Mesothelial cell of epicardium (in vitro differentiated cells): ENCODE measurements at regions not wholly inside any gene's neighbourhood (a gene's known extent, or its start where the extent isn't known, plus 50 kb on each side); places are given as distances from the start of the nearest gene placed in this dataset.

ENCODE experiments used
- DNase-seq, 2 experiments: peaks; one replicate each; pipeline ENCODE4 v3.0.0; 2021; ENCODE audit warnings: low spot score in 2 of 2; ENCODE audit not compliant: unreplicated experiment in 2 of 2
- H3K27ac Mint-ChIP-seq: 2 replicates; pipeline ENCODE4 v1.8.0; 2021; ENCODE audit warnings: mixed read lengths
- H3K27me3 Mint-ChIP-seq: 2 replicates; pipeline ENCODE4 v1.8.0; 2021; ENCODE audit warnings: low read depth, mixed read lengths
- H3K36me3 Mint-ChIP-seq: 2 replicates; pipeline ENCODE4 v1.8.0; 2021; ENCODE audit warnings: mixed read lengths
- H3K4me1 Mint-ChIP-seq: 2 replicates; pipeline ENCODE4 v1.8.0; 2021; ENCODE audit warnings: mixed read lengths
- H3K4me3 Mint-ChIP-seq: 2 replicates; pipeline ENCODE4 v1.8.0; 2021; ENCODE audit warnings: mild to moderate bottlenecking, moderate library complexity, mixed read lengths
- H3K9me3 Mint-ChIP-seq: 2 replicates; pipeline ENCODE4 v1.8.0; 2021; ENCODE audit warnings: mixed read lengths
- CTCF ChIP-seq: fragments of 200-600 bp; sonication (generic); IDR thresholded peaks from one replicate; pipeline ENCODE4 v1.5.0; 2021; ENCODE audit warnings: antibody characterized with exemption; ENCODE audit not compliant: unreplicated experiment

- Mint-ChIP-seq H3K27ac (peak overlapping the region; percentile 57), H3K9me3 (no peaks in the 10 kb centered on the region), H3K27me3 (no peaks in the 10 kb centered on the region), H3K36me3 (no peaks in the 10 kb centered on the region), H3K4me1 (peaks cover 71% of the 10 kb centered on the region), H3K4me3 (no peak overlapping the region)
- TF ChIP-seq CTCF = peak; percentile 15
- DNase-seq = no peak
Observed at GRCh38 chr1:94329986-94330385, 88.2 kb upstream of the ABCD3 start.

DNA sequence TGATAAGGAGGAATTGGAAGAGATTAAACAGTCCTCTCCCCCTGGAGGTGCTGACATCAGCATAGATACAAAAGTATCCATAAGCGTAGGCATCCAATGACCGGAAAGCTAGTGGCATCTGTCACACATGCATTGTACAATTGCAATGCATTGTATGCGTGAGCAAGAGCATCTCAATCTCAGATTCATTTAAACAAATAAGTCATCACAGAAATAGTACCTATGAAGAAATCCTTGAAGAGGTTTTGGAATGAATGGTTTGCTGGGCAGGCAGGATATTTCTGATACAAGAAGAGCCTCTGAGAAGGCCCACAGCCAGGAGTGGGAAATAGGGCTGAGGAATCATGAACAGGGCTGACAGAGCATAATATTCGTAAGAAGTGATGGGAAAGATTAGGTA, 88.9 kb upstream of the ABCD3 start:
- no peaks in the 10 kb centered on the region for H3K9me3 Mint-ChIP-seq
- H3K4me3 Mint-ChIP-seq = no peak overlapping the region
- H3K27me3 Mint-ChIP-seq = no peaks in the 10 kb centered on the region
- no peak for DNase-seq
- no peaks in the 10 kb centered on the region for H3K36me3 Mint-ChIP-seq
- peaks cover 67% of the 10 kb centered on the region for H3K4me1 Mint-ChIP-seq
- TF ChIP-seq CTCF = no peak
- H3K27ac Mint-ChIP-seq = no peak overlapping the region

DNA sequence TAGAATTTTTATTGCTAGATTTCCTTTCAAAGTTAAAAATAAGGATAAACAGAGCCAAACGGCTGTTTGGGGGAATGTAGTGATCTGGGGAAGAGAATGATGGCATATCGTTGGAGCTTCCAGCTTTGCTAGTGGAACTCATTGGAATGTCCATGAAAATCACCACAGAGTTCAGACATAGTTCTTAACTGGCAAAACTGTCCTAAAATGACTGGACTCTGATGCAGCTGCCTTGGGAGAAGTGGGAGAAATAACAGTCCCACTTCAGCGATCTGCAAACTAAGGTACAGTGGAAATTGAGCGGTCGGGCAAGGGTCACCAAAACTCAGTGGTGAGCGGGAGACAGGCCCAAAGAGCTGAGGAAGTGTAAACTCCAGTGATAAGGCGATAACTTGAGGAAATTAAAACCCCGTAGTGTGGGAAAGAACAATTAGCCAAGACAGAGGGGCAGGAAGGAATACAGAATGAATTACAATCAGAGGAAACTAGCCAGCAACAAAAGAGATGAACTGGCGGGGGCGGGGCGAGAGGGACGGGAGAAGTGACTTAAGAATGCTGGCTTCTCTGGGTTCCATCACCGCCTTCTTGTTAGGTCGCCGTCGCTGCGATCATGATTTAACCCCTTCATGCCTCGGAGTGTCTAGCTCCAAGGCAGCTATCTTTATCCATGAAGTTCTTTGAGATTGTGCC, 89.8 kb upstream of the ARHGAP29 start:
- Mint-ChIP-seq H3K36me3 (no peaks in the 10 kb centered on the region), H3K27ac (peak overlapping the region; percentile 48), H3K4me3 (peak overlapping the region; percentile 24), H3K4me1 (peaks cover 74% of the 10 kb centered on the region), H3K27me3 (no peaks in the 10 kb centered on the region), H3K9me3 (no peaks in the 10 kb centered on the region)
- no peak for TF ChIP-seq CTCF
- no peak for DNase-seq

DNA sequence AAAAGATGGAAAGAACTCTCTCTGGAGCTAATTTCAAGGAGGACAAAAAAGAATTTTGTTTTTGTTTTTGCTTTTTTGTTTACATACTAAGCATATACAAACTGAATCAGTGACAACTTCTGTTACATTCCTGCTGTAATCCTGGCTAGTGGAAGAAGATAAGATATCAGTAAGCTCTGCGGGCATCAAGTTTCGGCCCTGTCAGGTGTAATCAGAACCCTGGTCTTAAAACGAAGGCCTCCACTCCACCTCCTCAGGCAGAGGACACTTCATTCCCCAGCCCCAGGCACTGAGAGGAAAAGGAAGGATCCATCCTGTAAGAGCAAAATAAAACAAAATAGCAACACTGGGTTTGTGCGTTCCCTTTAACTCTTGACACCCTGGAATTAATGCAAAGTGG, 88.9 kb upstream of the ARHGAP29 start:
- no peak overlapping the region for H3K4me3 Mint-ChIP-seq
- peak overlapping the region; percentile 48 for H3K27ac Mint-ChIP-seq
- H3K27me3 Mint-ChIP-seq = no peaks in the 10 kb centered on the region
- no peaks in the 10 kb centered on the region for H3K9me3 Mint-ChIP-seq
- H3K4me1 Mint-ChIP-seq = peaks cover 82% of the 10 kb centered on the region
- no peaks in the 10 kb centered on the region for H3K36me3 Mint-ChIP-seq
- no peak for TF ChIP-seq CTCF
- DNase-seq = no peak

DNA sequence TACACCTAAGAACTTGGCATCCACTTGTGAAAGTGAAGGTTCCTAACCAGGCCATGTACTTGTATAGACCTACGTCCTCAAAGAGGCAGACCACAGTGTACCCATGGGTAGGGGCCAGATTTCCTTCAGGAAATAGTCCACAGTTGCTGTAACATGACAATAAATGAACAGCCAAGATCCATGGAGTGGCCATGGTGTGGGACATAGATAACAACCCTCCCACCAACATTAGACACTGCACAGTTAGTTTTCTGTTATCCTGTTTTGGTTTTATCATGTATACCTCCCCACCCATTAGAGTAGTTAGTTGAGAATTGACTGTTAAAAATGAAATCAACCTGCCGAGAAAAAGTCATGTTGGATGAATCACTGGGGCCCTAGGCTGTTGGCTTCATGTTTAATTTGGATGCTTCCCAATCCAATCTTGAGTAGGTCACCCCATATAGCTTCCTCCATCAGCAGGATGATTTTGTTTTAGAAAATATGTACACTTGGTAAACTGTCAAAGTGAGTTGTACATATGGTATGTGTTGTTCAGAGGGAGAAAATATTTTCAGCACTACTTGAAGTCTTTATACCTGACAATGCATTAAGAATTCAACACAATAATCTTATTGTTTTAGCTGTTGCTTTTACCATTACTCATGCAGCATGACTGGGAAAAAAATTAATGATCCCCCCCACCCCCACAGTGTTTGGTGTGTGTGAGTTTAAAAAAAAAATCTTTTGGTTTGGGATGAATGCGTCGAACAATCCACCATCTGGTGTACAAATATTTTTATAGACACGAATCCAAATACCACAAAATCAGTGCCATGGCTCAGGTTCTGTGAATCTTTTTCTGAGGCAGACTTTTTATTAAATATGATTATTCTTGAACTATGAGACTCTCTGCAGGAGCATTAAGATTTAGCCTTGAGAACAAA, 88.3 kb upstream of the ARHGAP29 start:
- Mint-ChIP-seq H3K9me3 (no peaks in the 10 kb centered on the region), H3K4me3 (no peak overlapping the region), H3K36me3 (no peaks in the 10 kb centered on the region), H3K4me1 (peaks cover 83% of the 10 kb centered on the region), H3K27ac (peak overlapping the region; percentile 48), H3K27me3 (no peaks in the 10 kb centered on the region)
- no peak for DNase-seq
- TF ChIP-seq CTCF = no peak
